Endothelial cell of umbilical vein (primary cell): ENCODE measurements at regions not wholly inside any gene's neighbourhood (a gene's known extent, or its start where the extent isn't known, plus 50 kb on each side); places are given as distances from the start of the nearest gene placed in this dataset.

ENCODE experiments used
- BruUV-seq: library from RNA; stranded (reverse); fragments of 400-500 nt; replicated peaks from 2 replicates; lab custom pipeline; 2021; lab: Mats Ljungman, UMichigan
- CTCF ChIA-PET: fragments of 300-600, 350-600 bp; sonication (Branson Sonifier 250); formaldehyde crosslinking; loops from one replicate; lab custom pipeline; 2021; ENCODE audit warnings: antibody characterized with exemption, inconsistent platforms; lab: Charles Lee
- POLR2A ChIA-PET: fragments of 300-600, 350-600 bp; sonication (Branson Sonifier 250); formaldehyde crosslinking; loops from one replicate; lab custom pipeline; 2021; ENCODE audit warnings: antibody characterized with exemption, inconsistent platforms; lab: Charles Lee
- DNase-seq: peaks from one replicate; pipeline ENCODE4 v3.0.0-alpha.2; 2011; ENCODE audit warnings: low read depth, low spot score
- FAIRE-seq: peaks from 2 replicates; lab custom pipeline; 2011; peaks lifted over from hg19 to GRCh38; lab: Jason Lieb, UNC
- H2AFZ ChIP-seq: 2 replicates; pipeline ENCODE4 v1.6.0; 2012; ENCODE audit warnings: low read depth, low read length, control low read depth, inconsistent platforms
- H3K27ac ChIP-seq: 2 replicates; pipeline ENCODE4 v1.5.1; 2011; ENCODE audit warnings: low read depth, mild to moderate bottlenecking, control low read depth, low read length, moderate library complexity; ENCODE audit not compliant: insufficient read depth
- H3K27me3 ChIP-seq, 2 experiments: 2 replicates each; pipeline versions ENCODE4 v1.6.0 to v1.6.1; 2011; ENCODE audit warnings: low read length in 2 of 2, mixed read lengths in 1 of 2; ENCODE audit not compliant: control insufficient read depth in 2 of 2, insufficient read depth in 2 of 2
- H3K36me3 ChIP-seq, 2 experiments: 2 replicates in 1 of 2; 3 replicates in 1 of 2; pipeline ENCODE4 v1.5.1; 2011; ENCODE audit warnings: low read length in 2 of 2, mild to moderate bottlenecking in 1 of 2, moderate library complexity in 1 of 2; ENCODE audit not compliant: control insufficient read depth in 2 of 2, insufficient read depth in 2 of 2; ENCODE audit errors: extremely low read depth in 1 of 2
- H3K4me1 ChIP-seq: 3 replicates; pipeline ENCODE4 v1.5.1; 2011; ENCODE audit warnings: mild to moderate bottlenecking, low read length; ENCODE audit not compliant: control insufficient read depth, insufficient read depth; ENCODE audit errors: extremely low read depth
- H3K4me2 ChIP-seq: 2 replicates; pipeline ENCODE4 v1.6.1; 2011; ENCODE audit warnings: low read length, control low read depth, mixed read lengths; ENCODE audit not compliant: insufficient read depth
- H3K4me3 ChIP-seq, 3 experiments: fragments of 200-600 bp in 1 of 3; sonication (generic), shearing (Covaris generic) in 1 of 3; replicated peaks in 1 of 3; 2 replicates each; pipeline ENCODE4 v1.5.1; 2011 to 2016; ENCODE audit warnings: control low read depth in 3 of 3, low read length in 3 of 3, mild to moderate bottlenecking in 2 of 3, inconsistent platforms in 1 of 3, low read depth in 1 of 3, moderate library complexity in 1 of 3; ENCODE audit not compliant: insufficient read depth in 1 of 3
- H3K79me2 ChIP-seq: 2 replicates; pipeline ENCODE4 v1.6.0; 2012; ENCODE audit warnings: low read length, inconsistent platforms; ENCODE audit not compliant: control insufficient read depth, insufficient read depth
- H3K9ac ChIP-seq: replicated peaks from 2 replicates; pipeline ENCODE3; 2011; ENCODE audit warnings: low read length, control low read depth; ENCODE audit not compliant: insufficient read depth; ENCODE audit errors: extremely low read depth
- H3K9me1 ChIP-seq: replicated peaks from 3 replicates; pipeline ENCODE4 v1.6.0; 2011; ENCODE audit warnings: mild to moderate bottlenecking, low read length; ENCODE audit not compliant: control insufficient read depth, insufficient read depth; ENCODE audit errors: extremely low read depth
- H3K9me3 ChIP-seq: replicated peaks from 2 replicates; pipeline ENCODE4 v1.5.1; 2012; ENCODE audit warnings: low read length, inconsistent platforms; ENCODE audit not compliant: control insufficient read depth, insufficient read depth
- H4K20me1 ChIP-seq: replicated peaks from 2 replicates; pipeline ENCODE3; 2011; ENCODE audit warnings: mild to moderate bottlenecking, low read length; ENCODE audit not compliant: control insufficient read depth, insufficient read depth; ENCODE audit errors: extremely low read depth
- CTCF ChIP-seq, 2 donors: IDR thresholded peaks; 1 replicate in 1 of 2; 2 replicates in 1 of 2; pipeline ENCODE4 v1.5.1; 2011; ENCODE audit warnings: low read length in 2 of 2, mild to moderate bottlenecking in 2 of 2, moderate library complexity in 2 of 2, control low read depth in 1 of 2, inconsistent platforms in 1 of 2, low read depth in 1 of 2; ENCODE audit not compliant: insufficient read depth in 1 of 2; ENCODE audit errors: extremely low read depth in 1 of 2
- EZH2 ChIP-seq: IDR thresholded peaks from 2 replicates; pipeline ENCODE4 v1.6.1; 2012; ENCODE audit warnings: borderline replicate concordance, low read depth, mild to moderate bottlenecking, moderate library complexity, low read length, inconsistent platforms; ENCODE audit not compliant: severe bottlenecking
- FOS ChIP-seq: IDR thresholded peaks from 2 replicates; pipeline ENCODE4 v1.6.1; 2011; ENCODE audit warnings: mild to moderate bottlenecking, low read length, moderate library complexity, borderline replicate concordance; ENCODE audit not compliant: insufficient read depth
- GATA2 ChIP-seq: IDR thresholded peaks from 2 replicates; pipeline ENCODE4 v1.7.0; 2011; ENCODE audit warnings: low read depth, mild to moderate bottlenecking, moderate library complexity, mixed read lengths, low read length; ENCODE audit not compliant: insufficient read length, insufficient read depth
- JUN ChIP-seq: IDR thresholded peaks from 2 replicates; pipeline ENCODE4 v1.6.1; 2011; ENCODE audit warnings: borderline replicate concordance, low read depth; ENCODE audit not compliant: insufficient read length, insufficient read depth
- MAX ChIP-seq: IDR thresholded peaks from 2 replicates; pipeline ENCODE4 v1.6.1; 2011; ENCODE audit not compliant: insufficient read depth, insufficient read length
- MYC ChIP-seq: IDR thresholded peaks from one replicate; pipeline ENCODE4 v1.6.1; 2011; ENCODE audit warnings: mild to moderate bottlenecking, low read depth, low read length
- POLR2A ChIP-seq: IDR thresholded peaks from 2 replicates; pipeline ENCODE4 v1.6.1; 2012; ENCODE audit warnings: low read depth, mild to moderate bottlenecking, control low read depth, low read length
- POLR2AphosphoS5 ChIP-seq: IDR thresholded peaks from 2 replicates; pipeline ENCODE4 v1.6.1; 2012; ENCODE audit warnings: low read depth, mild to moderate bottlenecking, control low read depth, low read length, moderate library complexity; ENCODE audit not compliant: insufficient read depth
- dilution Hi-C: fragments of 300-500 bp; cut with MboI; formaldehyde crosslinking; loops from one replicate; pipeline ENCODE4 v1.15.0; 2019; ENCODE audit warnings: low sequenced_read_pairs; ENCODE audit not compliant: extremely low pct_ligation_motif_present
- intact Hi-C: fragments of 100-400 bp; cut with micrococcal nuclease; formaldehyde crosslinking; loops from one replicate; pipeline ENCODE4 v1.10.0; 2022

- dilution Hi-C loops: no loop called here
- intact Hi-C loops: no loop called here
- BruUV-seq: no TSS peak
- ChIA-PET POLR2A (no interaction called here), CTCF (interaction anchor here (1.0 to 1.3 kb wide), 3 partner anchors 11 to 113 kb away, joined by 3 to 5 read pairs (median 3); no protein-coding TSS in a partner anchor)
- Histone ChIP-seq H3K4me1 (no peaks in the 10 kb centered on the region), H3K9ac (no peak overlapping the region), H3K9me3 (no peaks in the 10 kb centered on the region), H2AFZ (no peak overlapping the region), H3K9me1 (no peaks in the 10 kb centered on the region), H3K4me3 (no peak overlapping the region), H3K27me3 (no peaks in the 10 kb centered on the region), H3K79me2 (no peaks in the 10 kb centered on the region), H3K27ac (no peak overlapping the region), H3K4me2 (no peak overlapping the region), H4K20me1 (no peaks in the 10 kb centered on the region), H3K36me3 (no peaks in the 10 kb centered on the region)
- TF ChIP-seq JUN (no peak), CTCF (IDR thresholded peaks at IDR 0.05; ENCODE audit: extremely low read depth in 1 of 2, insufficient read depth in 1 of 2, low read depth in 1 of 2, low read length in 2 of 2) (no peak), MAX (no peak), MYC (no peak), POLR2AphosphoS5 (no peak), GATA2 (no peak), EZH2 (no peak), POLR2A (no peak), FOS (no peak)
- DNase-seq: no peak
- no peak for FAIRE-seq
Measured at GRCh38 chr5:128007939-128008338, 75.6 kb upstream of the SLC12A2 start.
